OCI-LY1 (cell line): ENCODE measurements at regions not wholly inside any gene's neighbourhood (a gene's known extent, or its start where the extent isn't known, plus 50 kb on each side); places are given as distances from the start of the nearest gene placed in this dataset.

ENCODE experiments used
- CTCF ChIP-seq: fragments of 200-600 bp; sonication (generic), shearing (Covaris generic); IDR thresholded peaks from 2 replicates; pipeline ENCODE4 v1.5.1; 2017; ENCODE audit warnings: mild to moderate bottlenecking, antibody characterized with exemption, low read length, moderate library complexity, mixed read lengths
- EZH2 ChIP-seq: fragments of 200-600 bp; sonication (generic), shearing (Covaris generic); IDR thresholded peaks from 2 replicates; pipeline ENCODE4 v1.8.0; 2017; ENCODE audit warnings: borderline replicate concordance, mixed run types, mild to moderate bottlenecking, antibody characterized with exemption, low read length, moderate library complexity, mixed read lengths

GRCh38 chr10:43944381-43945093 lies 295.9 kb upstream of the ZNF32 start:
- TF ChIP-seq CTCF (no peak), EZH2 (no peak)
